ENCODE measurements at regions not wholly inside any gene's neighbourhood (a gene's known extent, or its start where the extent isn't known, plus 50 kb on each side); places are given as distances from the start of the nearest gene placed in this dataset.
"Not testable (repeated sequence)": the region's sequence is repeated elsewhere in the genome, so short reads cannot be mapped to it uniquely, and the experiment has no call there.

DNA sequence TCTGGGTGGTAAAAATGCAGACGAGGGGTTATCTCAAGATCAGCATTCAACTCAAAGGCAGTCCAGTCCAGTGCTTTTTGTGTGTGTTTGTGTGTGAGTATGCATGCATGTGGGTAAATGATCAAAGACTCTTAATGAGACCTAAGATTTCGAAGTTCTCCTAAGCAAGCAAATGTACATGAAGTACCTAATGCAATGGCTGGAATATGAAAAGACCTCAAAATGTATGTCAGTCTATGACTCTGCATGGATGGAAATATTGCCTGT is 151.0 kb upstream of the L3MBTL4 start:
- Histone ChIP-seq H3K4me3 (no peak overlapping the region), H3K4me1 (no peaks in the 10 kb centered on the region), H3K9me3 (no peaks in the 10 kb centered on the region), H3K36me3 (no peaks in the 10 kb centered on the region), H3K27ac (no peak overlapping the region), H3K27me3 (no peaks in the 10 kb centered on the region)
- TF ChIP-seq POLR2A (IDR thresholded peaks at IDR 0.05) = no peak
- TF ChIP-seq, protein P1, sequence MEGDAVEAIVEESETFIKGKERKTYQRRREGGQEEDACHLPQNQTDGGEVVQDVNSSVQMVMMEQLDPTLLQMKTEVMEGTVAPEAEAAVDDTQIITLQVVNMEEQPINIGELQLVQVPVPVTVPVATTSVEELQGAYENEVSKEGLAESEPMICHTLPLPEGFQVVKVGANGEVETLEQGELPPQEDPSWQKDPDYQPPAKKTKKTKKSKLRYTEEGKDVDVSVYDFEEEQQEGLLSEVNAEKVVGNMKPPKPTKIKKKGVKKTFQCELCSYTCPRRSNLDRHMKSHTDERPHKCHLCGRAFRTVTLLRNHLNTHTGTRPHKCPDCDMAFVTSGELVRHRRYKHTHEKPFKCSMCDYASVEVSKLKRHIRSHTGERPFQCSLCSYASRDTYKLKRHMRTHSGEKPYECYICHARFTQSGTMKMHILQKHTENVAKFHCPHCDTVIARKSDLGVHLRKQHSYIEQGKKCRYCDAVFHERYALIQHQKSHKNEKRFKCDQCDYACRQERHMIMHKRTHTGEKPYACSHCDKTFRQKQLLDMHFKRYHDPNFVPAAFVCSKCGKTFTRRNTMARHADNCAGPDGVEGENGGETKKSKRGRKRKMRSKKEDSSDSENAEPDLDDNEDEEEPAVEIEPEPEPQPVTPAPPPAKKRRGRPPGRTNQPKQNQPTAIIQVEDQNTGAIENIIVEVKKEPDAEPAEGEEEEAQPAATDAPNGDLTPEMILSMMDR (IDR thresholded peaks at IDR 0.05 in 4 of 5, conservative IDR thresholded peaks at IDR 0.05 in 1 of 5) = no peak
- no peak for ATAC-seq
- intact Hi-C loops (cut with DNase I; ENCODE audit: low total_unique reads) = no loop called here
- in situ Hi-C loops (cut with MboI; ENCODE audit: low sequenced_read_pairs in 4 of 4) = no loop called here
- DNase-seq = no peak

DNA sequence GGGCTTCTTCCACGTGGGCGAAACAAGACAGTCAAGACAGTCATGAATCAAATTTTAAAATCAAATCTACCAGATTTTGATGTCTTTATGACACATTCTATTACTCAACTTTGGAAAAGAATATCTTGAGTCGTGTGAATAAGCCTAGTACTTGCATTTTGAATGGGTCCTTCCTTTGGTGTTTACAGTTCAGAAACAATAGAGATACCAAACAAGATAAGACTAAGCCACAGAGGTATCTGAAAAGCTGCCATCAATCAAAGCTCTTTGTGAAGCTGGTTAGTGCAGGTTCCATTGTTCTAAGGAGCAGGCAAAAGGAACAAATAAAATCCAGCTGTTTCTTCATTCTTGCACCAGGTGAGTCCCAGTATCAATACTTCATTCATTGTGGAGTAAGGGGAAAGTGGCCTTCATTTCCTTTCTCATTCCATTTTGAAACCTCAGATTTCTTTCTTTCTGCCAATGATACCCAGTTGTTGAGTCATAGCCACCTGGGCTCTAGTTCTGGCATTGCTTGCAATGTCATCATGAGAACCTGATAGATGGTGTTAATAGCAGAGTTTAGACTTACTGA is 151.7 kb upstream of the L3MBTL4 start:
- in situ Hi-C loops (cut with MboI; ENCODE audit: low sequenced_read_pairs in 4 of 4) (no loop called here), intact Hi-C loops (cut with DNase I; ENCODE audit: low total_unique reads) (no loop called here)
- TF ChIP-seq, protein P1 (IDR thresholded peaks at IDR 0.05 in 4 of 5, conservative IDR thresholded peaks at IDR 0.05 in 1 of 5) = no peak
- no peak for TF ChIP-seq POLR2A (IDR thresholded peaks at IDR 0.05)
- ATAC-seq (no peak), DNase-seq (no peak)
- no peak overlapping the region for H3K4me3 ChIP-seq
- H3K27ac ChIP-seq = no peak overlapping the region
- H3K27me3 ChIP-seq = no peaks in the 10 kb centered on the region
- H3K36me3 ChIP-seq = no peaks in the 10 kb centered on the region
- no peaks in the 10 kb centered on the region for H3K4me1 ChIP-seq
- no peaks in the 10 kb centered on the region for H3K9me3 ChIP-seq

DNA sequence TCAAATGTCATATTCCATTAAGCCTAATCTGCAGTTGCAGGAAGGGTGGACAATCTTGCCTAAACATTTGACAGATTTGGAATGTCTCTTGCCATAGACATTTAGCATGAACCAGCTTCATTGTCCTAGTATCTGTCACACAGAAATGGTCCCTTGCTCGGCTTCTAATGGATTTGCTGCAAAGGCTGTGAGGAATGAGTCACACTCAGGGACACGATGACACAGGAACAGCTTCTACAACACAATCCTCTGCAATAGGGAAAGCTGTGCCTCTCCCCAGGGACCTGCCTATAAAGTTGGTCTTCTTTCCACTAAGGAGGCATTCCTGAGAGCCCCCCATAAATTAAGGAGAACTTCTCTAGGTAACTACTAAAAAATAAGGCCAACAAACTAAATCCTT is 155.1 kb upstream of the L3MBTL4 start:
- Histone ChIP-seq H3K9me3 (no peaks in the 10 kb centered on the region), H3K4me1 (no peaks in the 10 kb centered on the region), H3K27me3 (no peaks in the 10 kb centered on the region), H3K27ac (no peak overlapping the region), H3K4me3 (no peak overlapping the region), H3K36me3 (no peaks in the 10 kb centered on the region)
- in situ Hi-C loops (cut with MboI; ENCODE audit: low sequenced_read_pairs in 4 of 4) (no loop called here), intact Hi-C loops (cut with DNase I; ENCODE audit: low total_unique reads) (no loop called here)
- no peak for TF ChIP-seq POLR2A (IDR thresholded peaks at IDR 0.05)
- TF ChIP-seq, protein P1 (IDR thresholded peaks at IDR 0.05 in 4 of 5, conservative IDR thresholded peaks at IDR 0.05 in 1 of 5) = no peak
- no peak for ATAC-seq
- no peak for DNase-seq

DNA sequence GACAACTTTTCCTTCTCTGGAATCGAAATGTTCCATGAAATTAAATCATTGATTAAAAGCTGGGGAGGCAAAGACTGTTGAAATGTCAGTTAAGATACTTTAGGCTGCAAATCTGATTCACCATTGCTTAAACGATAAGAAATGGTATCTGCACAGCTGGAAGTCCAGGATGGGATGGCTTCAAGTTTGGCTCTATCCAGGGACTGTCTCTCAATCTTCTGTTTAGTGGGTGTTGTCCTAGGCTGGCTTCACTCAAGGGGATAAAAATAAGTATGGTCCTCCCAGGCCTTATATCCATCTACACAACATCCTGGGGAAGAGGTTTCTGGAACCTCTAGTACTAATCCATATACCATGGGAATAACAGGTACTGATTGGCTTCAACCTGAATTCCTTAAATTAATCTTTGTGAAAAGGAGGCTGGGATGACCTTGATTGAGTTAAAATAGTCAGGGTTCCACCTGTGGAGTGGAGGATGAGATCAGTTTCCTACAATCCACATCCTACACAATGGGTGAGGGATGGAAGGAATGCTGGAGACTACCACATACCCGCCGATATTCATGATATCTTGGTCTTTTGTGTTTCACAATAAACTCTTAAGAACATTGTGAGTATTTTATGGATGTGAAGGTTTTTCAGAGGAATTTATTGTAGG is 156.0 kb upstream of the L3MBTL4 start:
- no peak for ATAC-seq
- H3K27ac ChIP-seq = no peak overlapping the region
- intact Hi-C loops (cut with DNase I; ENCODE audit: low total_unique reads) (no loop called here), in situ Hi-C loops (cut with MboI; ENCODE audit: low sequenced_read_pairs in 4 of 4) (no loop called here)
- H3K36me3 ChIP-seq = no peaks in the 10 kb centered on the region
- H3K4me1 ChIP-seq = no peaks in the 10 kb centered on the region
- no peaks in the 10 kb centered on the region for H3K27me3 ChIP-seq
- H3K4me3 ChIP-seq = no peak overlapping the region
- H3K9me3 ChIP-seq = no peaks in the 10 kb centered on the region
- TF ChIP-seq POLR2A (IDR thresholded peaks at IDR 0.05) = no peak
- TF ChIP-seq, protein P1 (IDR thresholded peaks at IDR 0.05 in 4 of 5, conservative IDR thresholded peaks at IDR 0.05 in 1 of 5) = no peak
- no peak for DNase-seq

DNA sequence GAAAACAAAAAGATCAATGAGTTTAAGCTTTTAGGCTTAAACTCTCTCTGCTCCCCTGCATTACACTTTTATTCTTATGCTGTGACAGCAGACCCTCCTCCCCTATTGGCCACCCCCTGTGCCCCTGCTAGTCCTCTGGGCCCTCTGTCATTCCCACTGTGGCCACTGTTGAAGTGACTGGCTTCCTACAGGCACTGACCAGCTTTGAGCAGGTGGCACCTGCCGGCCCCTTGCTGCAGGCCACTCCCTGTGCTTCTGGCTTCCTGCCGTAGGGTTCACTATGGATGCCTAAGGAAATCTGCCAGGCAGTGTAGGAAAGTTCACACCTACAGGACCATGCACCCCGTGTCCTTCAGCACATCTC is 156.5 kb upstream of the L3MBTL4 start:
- in situ Hi-C loops (cut with MboI; ENCODE audit: low sequenced_read_pairs in 4 of 4) = no loop called here
- TF ChIP-seq, protein P1 (IDR thresholded peaks at IDR 0.05 in 4 of 5, conservative IDR thresholded peaks at IDR 0.05 in 1 of 5) = no peak
- no peak for TF ChIP-seq POLR2A (IDR thresholded peaks at IDR 0.05)

DNA sequence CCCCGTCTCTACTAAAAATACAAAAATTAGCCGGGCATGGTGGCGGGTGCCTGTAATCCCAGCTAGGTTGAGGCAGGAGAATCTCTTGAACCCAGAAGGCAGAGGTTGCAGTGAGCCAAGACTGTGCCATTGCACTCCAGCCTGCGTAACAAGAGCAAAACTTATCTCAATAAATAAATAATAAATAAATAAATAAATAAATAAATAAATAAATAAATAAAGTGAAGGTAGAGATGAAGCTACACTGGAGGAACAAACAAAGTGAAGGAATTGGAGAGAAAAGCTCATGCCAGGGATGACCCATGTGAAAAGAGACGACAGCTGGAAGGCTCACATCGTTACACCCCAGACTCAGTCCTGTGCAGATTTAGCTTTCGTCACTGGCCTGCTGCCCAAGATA is 157.3 kb upstream of the ARHGAP28 start:
- DNase-seq; H3K4me3 ChIP-seq; in situ Hi-C loops (cut with MboI; ENCODE audit: low sequenced_read_pairs in 4 of 4); H3K9me3 ChIP-seq; H3K36me3 ChIP-seq; H3K4me1 ChIP-seq; ATAC-seq; H3K27me3 ChIP-seq; intact Hi-C loops (cut with DNase I; ENCODE audit: low total_unique reads); H3K27ac ChIP-seq: not testable (repeated sequence)

More for the DNA sequence above, 156.5 kb upstream of the L3MBTL4 start:
- Histone ChIP-seq H3K4me1 (no peaks in the 10 kb centered on the region), H3K27me3 (no peaks in the 10 kb centered on the region), H3K9me3 (no peaks in the 10 kb centered on the region), H3K36me3 (no peaks in the 10 kb centered on the region), H3K4me3 (no peak overlapping the region), H3K27ac (no peak overlapping the region)
- ATAC-seq (no peak), DNase-seq (no peak)
- intact Hi-C loops (cut with DNase I; ENCODE audit: low total_unique reads) = no loop called here

Measured in gastrocnemius medialis (tissue), 4 donors.